Urinary bladder (tissue), 3 donors: ENCODE measurements at regions not wholly inside any gene's neighbourhood (a gene's known extent, or its start where the extent isn't known, plus 50 kb on each side); places are given as distances from the start of the nearest gene placed in this dataset.

Experiments
- DNase-seq: peaks from one replicate; pipeline ENCODE4 v3.0.0-alpha.2; 2015; ENCODE audit errors: extremely low spot score
- H3K27ac ChIP-seq: one replicate; pipeline ENCODE4 v1.5.1; 2013; ENCODE audit warnings: low read depth, mild to moderate bottlenecking, moderate library complexity
- H3K36me3 ChIP-seq: one replicate; pipeline ENCODE4 v1.6.1; 2013; ENCODE audit warnings: mild to moderate bottlenecking, moderate library complexity; ENCODE audit not compliant: insufficient read depth
- H3K4me1 ChIP-seq: one replicate; pipeline ENCODE4 v1.6.1; 2013; ENCODE audit warnings: mild to moderate bottlenecking, moderate library complexity; ENCODE audit not compliant: insufficient read depth
- H3K4me3 ChIP-seq: one replicate; pipeline ENCODE4 v1.5.1; 2013; ENCODE audit warnings: low read depth, low read length
- WGBS: extraction: QIAGEN DNeasy Blood & Tissue Kit; methylation state at CpG from one replicate; pipeline ENCODE4 v1.1.7; 2013; 5-methylcytosine and 5-hydroxymethylcytosine counted together
- donor health status: healthy with polysubstance abuse.
- donor health status: healthy.

GRCh38 chr1:72623299-72623708 is 341.0 kb upstream of the NEGR1 start:
- peak; percentile 18 for DNase-seq
- H3K4me3 ChIP-seq = no peak overlapping the region

GRCh38 chr1:72620453-72620852 is 338.1 kb upstream of the NEGR1 start:
- Histone ChIP-seq H3K36me3 (no peaks in the 10 kb centered on the region), H3K27ac (no peak overlapping the region), H3K4me1 (no peaks in the 10 kb centered on the region), H3K4me3 (no peak overlapping the region)
- DNase-seq = no peak
- 56% methylated on average over 2 of the region's 2 CpGs for WGBS

More at GRCh38 chr1:72623299-72623708, 341.0 kb upstream of the NEGR1 start:
- Histone ChIP-seq H3K4me1 (no peaks in the 10 kb centered on the region), H3K36me3 (no peaks in the 10 kb centered on the region), H3K27ac (no peak overlapping the region)
- 63% methylated on average over 4 of the region's 4 CpGs for WGBS

GRCh38 chr1:72606216-72606810 is 324.0 kb upstream of the NEGR1 start:
- no peaks in the 10 kb centered on the region for H3K4me1 ChIP-seq
- H3K36me3 ChIP-seq = no peaks in the 10 kb centered on the region
- DNase-seq = no peak
- no peak overlapping the region for H3K4me3 ChIP-seq
- WGBS = 59% methylated on average over 3 of the region's 3 CpGs
- H3K27ac ChIP-seq = no peak overlapping the region

- WGBS = 75% methylated on average over 6 of the region's 6 CpGs
- H3K36me3 ChIP-seq = no peaks in the 10 kb centered on the region
- no peak overlapping the region for H3K27ac ChIP-seq
- no peaks in the 10 kb centered on the region for H3K4me1 ChIP-seq
- no peak for DNase-seq
- H3K4me3 ChIP-seq = no peak overlapping the region
These were observed 318.8 kb upstream of the NEGR1 start for GRCh38 chr1:72601035-72601674.

GRCh38 chr1:72586023-72586685 is 303.8 kb upstream of the NEGR1 start:
- DNase-seq = no peak
- WGBS = 89% methylated on average over 8 of the region's 8 CpGs

GRCh38 chr1:72579629-72580028 is 297.3 kb upstream of the NEGR1 start:
- Histone ChIP-seq H3K27ac (no peak overlapping the region), H3K36me3 (no peaks in the 10 kb centered on the region), H3K4me1 (no peaks in the 10 kb centered on the region), H3K4me3 (no peak overlapping the region)
- no peak for DNase-seq
- WGBS = 66% methylated on average over 2 of the region's 2 CpGs

More at GRCh38 chr1:72586023-72586685, 303.8 kb upstream of the NEGR1 start:
- H3K4me1 ChIP-seq = no peaks in the 10 kb centered on the region
- no peak overlapping the region for H3K4me3 ChIP-seq
- no peak overlapping the region for H3K27ac ChIP-seq
- H3K36me3 ChIP-seq = no peaks in the 10 kb centered on the region

- no peak overlapping the region for H3K4me3 ChIP-seq
- H3K27ac ChIP-seq = no peak overlapping the region
- no peaks in the 10 kb centered on the region for H3K4me1 ChIP-seq
- WGBS = 37% methylated on average over 2 of the region's 2 CpGs
- DNase-seq = no peak
- H3K36me3 ChIP-seq = no peaks in the 10 kb centered on the region
These were observed 288.5 kb upstream of the NEGR1 start for GRCh38 chr1:72570815-72571214.

- Histone ChIP-seq H3K4me3 (no peak overlapping the region), H3K27ac (no peak overlapping the region), H3K36me3 (no peaks in the 10 kb centered on the region), H3K4me1 (no peaks in the 10 kb centered on the region)
- WGBS = 69% methylated on average over 1 of the region's 1 CpG
- no peak for DNase-seq
These were observed 285.8 kb upstream of the NEGR1 start for GRCh38 chr1:72568113-72568512.

- Histone ChIP-seq H3K27ac (no peak overlapping the region), H3K4me1 (no peaks in the 10 kb centered on the region), H3K36me3 (no peaks in the 10 kb centered on the region), H3K4me3 (no peak overlapping the region)
- DNase-seq = peak; percentile 32
These were observed 285.2 kb upstream of the NEGR1 start for GRCh38 chr1:72567521-72567920.

- Histone ChIP-seq H3K4me3 (no peak overlapping the region), H3K4me1 (no peaks in the 10 kb centered on the region), H3K36me3 (no peaks in the 10 kb centered on the region), H3K27ac (no peak overlapping the region)
- DNase-seq = no peak
- WGBS = 98% methylated on average over 5 of the region's 5 CpGs
These were observed 282.4 kb upstream of the NEGR1 start for GRCh38 chr1:72564749-72565148.

GRCh38 chr1:72557446-72558049 is 275.2 kb upstream of the NEGR1 start:
- H3K36me3 ChIP-seq = no peaks in the 10 kb centered on the region
- no peak for DNase-seq
- no peak overlapping the region for H3K27ac ChIP-seq
- no peaks in the 10 kb centered on the region for H3K4me1 ChIP-seq
- H3K4me3 ChIP-seq = no peak overlapping the region
- WGBS = 88% methylated on average over 1 of the region's 1 CpG

GRCh38 chr1:72547412-72547811 is 265.1 kb upstream of the NEGR1 start:
- no peak overlapping the region for H3K4me3 ChIP-seq
- H3K27ac ChIP-seq = no peak overlapping the region
- 25% methylated on average over 1 of the region's 1 CpG for WGBS
- DNase-seq = no peak
- H3K4me1 ChIP-seq = no peaks in the 10 kb centered on the region
- no peaks in the 10 kb centered on the region for H3K36me3 ChIP-seq

- no peak for DNase-seq
- no peaks in the 10 kb centered on the region for H3K4me1 ChIP-seq
- no peaks in the 10 kb centered on the region for H3K36me3 ChIP-seq
- 90% methylated on average over 4 of the region's 4 CpGs for WGBS
- H3K27ac ChIP-seq = no peak overlapping the region
- H3K4me3 ChIP-seq = no peak overlapping the region
These were observed 258.3 kb upstream of the NEGR1 start for GRCh38 chr1:72540674-72541073.

GRCh38 chr1:72535470-72535869 is 253.1 kb upstream of the NEGR1 start:
- no peak overlapping the region for H3K27ac ChIP-seq
- DNase-seq = no peak
- no peak overlapping the region for H3K4me3 ChIP-seq
- WGBS = 96% methylated on average over 2 of the region's 2 CpGs
- no peaks in the 10 kb centered on the region for H3K4me1 ChIP-seq
- no peaks in the 10 kb centered on the region for H3K36me3 ChIP-seq
